ENCODE measurements at regions not wholly inside any gene's neighbourhood (a gene's known extent, or its start where the extent isn't known, plus 50 kb on each side); places are given as distances from the start of the nearest gene placed in this dataset.

DNA sequence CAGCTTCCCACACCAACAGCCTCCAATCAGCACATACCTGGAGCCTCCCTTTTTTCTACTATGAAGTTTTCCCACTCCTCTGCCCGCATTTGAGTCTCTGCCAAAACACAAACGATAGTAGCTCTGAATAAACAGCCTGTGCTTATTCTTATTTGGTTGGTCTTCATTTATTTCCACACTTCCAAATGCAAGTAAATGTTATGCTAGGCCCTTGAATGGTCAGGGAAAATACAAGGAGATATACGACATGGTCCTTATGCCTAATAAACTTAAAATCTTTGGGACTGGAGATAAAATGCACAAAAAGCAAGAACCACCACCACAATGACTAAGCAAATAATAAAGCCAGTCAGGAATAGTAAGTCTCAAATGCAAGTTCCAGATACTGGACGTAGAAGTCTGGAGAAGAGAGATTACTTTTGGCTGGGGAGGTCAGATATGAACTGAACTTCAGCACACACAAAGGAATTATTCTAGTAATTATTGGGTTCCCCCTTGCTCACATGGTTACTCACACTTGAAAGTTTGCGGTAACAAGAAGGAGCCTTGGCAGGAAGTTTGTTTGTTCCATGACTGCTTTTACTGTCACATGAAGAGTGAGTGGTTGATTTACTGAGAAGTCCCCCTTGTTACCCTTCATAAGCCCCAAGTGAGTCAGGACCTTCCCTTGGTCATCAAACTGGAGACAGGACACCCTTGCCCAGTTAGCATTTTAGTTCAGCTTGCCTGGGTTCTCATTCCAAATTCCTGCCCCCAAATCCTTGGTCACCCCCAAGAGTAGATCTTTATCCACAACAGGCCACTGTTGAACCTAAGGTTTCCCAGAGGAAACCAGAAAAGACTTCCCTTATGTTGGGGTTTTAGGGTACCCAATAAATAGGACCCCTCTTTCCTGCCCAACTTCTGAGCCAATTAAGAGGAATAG lies 511.2 kb upstream of the JARID2 start:
- TF ChIP-seq, protein P1, sequence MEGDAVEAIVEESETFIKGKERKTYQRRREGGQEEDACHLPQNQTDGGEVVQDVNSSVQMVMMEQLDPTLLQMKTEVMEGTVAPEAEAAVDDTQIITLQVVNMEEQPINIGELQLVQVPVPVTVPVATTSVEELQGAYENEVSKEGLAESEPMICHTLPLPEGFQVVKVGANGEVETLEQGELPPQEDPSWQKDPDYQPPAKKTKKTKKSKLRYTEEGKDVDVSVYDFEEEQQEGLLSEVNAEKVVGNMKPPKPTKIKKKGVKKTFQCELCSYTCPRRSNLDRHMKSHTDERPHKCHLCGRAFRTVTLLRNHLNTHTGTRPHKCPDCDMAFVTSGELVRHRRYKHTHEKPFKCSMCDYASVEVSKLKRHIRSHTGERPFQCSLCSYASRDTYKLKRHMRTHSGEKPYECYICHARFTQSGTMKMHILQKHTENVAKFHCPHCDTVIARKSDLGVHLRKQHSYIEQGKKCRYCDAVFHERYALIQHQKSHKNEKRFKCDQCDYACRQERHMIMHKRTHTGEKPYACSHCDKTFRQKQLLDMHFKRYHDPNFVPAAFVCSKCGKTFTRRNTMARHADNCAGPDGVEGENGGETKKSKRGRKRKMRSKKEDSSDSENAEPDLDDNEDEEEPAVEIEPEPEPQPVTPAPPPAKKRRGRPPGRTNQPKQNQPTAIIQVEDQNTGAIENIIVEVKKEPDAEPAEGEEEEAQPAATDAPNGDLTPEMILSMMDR (conservative IDR thresholded peaks at IDR 0.05; ENCODE audit: low read depth, low read length) = no peak
- no peak overlapping the region for H3K4me3 ChIP-seq (ENCODE audit: low read depth, low read length)
- DNase-seq (ENCODE audit: low read depth) = no peak

DNA sequence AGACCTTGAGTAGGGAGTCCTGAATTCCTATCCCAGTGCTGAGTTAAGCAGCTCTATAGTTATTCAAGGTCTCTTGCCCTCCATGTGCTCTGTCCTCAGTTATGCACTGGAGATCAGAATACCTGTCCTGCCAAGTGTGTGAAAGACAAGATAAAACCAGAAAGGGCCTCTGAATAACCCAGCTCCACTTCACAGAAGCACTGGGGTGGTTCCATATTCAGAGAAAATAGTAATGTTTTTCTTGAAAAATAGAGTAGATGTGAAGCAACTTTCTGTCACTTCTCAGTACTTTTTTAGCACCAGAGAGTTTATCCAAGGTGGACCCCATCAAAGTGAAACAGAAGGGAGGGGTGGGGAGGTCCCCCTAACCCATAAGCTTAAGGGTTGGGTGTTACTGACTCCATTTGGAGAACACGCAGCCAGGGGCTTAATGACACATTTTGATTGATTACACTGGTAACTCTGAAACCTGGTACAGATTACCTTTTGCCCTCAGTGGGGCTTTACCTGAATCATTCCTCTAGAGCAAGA lies 509.8 kb upstream of the JARID2 start:
- no peak for DNase-seq (ENCODE audit: low read depth)
- TF ChIP-seq, protein P1 (conservative IDR thresholded peaks at IDR 0.05; ENCODE audit: low read depth, low read length) = no peak
- no peak overlapping the region for H3K4me3 ChIP-seq (ENCODE audit: low read depth, low read length)

DNA sequence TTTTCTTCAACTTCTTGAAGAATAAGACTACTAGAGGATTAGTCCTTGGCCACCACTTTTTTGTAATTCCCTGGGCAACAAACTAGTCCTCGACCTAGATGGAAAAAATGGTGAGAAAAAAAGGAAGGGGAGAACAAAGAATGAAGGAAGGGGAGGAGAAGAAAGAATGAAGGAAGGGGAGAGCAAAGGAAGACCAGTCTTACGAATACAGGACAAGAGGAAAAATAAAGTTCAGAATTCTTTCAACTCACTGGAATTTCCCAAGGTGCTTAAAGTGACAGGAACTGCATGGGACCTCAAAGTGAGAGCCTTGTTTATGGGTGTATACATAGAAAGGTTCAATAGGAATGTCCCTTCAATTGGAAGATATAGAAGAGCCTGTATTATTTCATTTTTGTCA lies 509.3 kb upstream of the JARID2 start:
- TF ChIP-seq, protein P1 (conservative IDR thresholded peaks at IDR 0.05; ENCODE audit: low read depth, low read length) = no peak
- DNase-seq (ENCODE audit: low read depth) = no peak
- H3K4me3 ChIP-seq (ENCODE audit: low read depth, low read length) = no peak overlapping the region

DNA sequence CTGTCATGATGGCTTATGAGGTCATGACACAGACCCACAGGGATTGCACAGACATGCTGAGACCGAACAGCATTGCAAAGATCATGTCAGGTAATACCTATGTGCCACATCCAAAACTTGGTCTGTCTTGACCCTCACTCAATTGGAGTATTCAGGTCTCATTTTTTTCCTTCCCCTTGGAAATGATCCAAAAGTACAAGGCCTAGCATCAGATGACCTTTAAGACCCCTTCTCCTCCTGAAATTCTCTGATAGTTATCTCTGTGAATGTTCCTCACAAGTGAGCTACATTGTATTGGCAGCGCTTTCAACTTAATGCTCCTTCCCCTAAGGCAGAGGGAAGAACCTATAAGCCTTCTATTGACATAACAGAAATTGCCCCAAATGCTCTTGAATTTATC lies 507.4 kb upstream of the JARID2 start:
- DNase-seq (ENCODE audit: low read depth) = no peak
- TF ChIP-seq, protein P1 (conservative IDR thresholded peaks at IDR 0.05; ENCODE audit: low read depth, low read length) = no peak

DNA sequence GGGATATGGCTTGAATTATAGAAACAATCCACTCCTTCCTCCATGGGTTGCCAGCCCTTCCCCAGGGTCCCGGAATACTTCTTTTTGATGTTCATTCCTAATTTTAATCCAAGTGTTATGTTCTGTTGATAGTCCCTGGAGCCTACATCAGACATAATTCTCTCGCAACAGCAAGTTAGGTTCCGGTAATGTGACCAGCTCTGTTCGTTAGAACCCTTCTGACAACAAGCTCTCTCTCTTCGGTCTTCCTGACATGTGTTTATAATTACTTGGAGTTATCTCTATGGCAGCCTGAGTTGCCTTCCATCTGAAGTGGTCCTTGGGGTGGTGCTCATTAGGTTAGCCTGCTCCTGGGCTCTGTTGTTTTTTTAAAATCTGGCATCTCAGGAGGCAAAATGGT lies 506.9 kb upstream of the JARID2 start:
- no peak for DNase-seq (ENCODE audit: low read depth)

More for the DNA sequence above, 507.4 kb upstream of the JARID2 start:
- no peak overlapping the region for H3K4me3 ChIP-seq (ENCODE audit: low read depth, low read length)

DNA sequence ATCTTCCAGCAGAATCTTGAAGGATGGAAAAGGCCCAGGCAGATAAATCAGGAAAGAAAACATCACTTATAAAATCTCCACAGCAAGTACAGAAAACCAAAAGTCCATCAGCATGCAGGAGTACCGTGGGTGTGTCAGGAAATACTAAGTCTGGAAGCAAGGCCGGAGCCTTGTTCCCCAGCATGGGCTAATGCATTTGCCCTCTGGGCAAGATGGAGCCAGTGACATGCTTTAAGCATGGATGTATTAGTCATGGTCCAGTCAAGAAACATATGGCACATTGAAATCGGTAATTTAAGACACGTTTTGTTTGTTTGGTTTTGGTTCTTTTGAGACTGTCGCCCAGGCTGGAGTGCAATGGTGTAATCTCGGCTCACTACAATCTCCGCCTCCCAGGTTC lies 506.0 kb upstream of the JARID2 start:
- TF ChIP-seq, protein P1 (conservative IDR thresholded peaks at IDR 0.05; ENCODE audit: low read depth, low read length) = no peak
- DNase-seq (ENCODE audit: low read depth) = no peak
- H3K4me3 ChIP-seq (ENCODE audit: low read depth, low read length) = no peak overlapping the region

More for the DNA sequence above, 506.9 kb upstream of the JARID2 start:
- no peak overlapping the region for H3K4me3 ChIP-seq (ENCODE audit: low read depth, low read length)
- TF ChIP-seq, protein P1 (conservative IDR thresholded peaks at IDR 0.05; ENCODE audit: low read depth, low read length) = no peak

All from epithelial cell of proximal tubule (primary cell).